GM21360 (cell line): ENCODE measurements at regions not wholly inside any gene's neighbourhood (a gene's known extent, or its start where the extent isn't known, plus 50 kb on each side); places are given as distances from the start of the nearest gene placed in this dataset.

Source experiments
- ATAC-seq: cut with Tn5 transposase; IDR thresholded peaks from one replicate; pipeline ENCODE4 v1.9.1; 2021; ENCODE audit warnings: mild to moderate bottlenecking, moderate library complexity; ENCODE audit not compliant: unreplicated experiment

- no peak for ATAC-seq
These were observed 137.3 kb upstream of the NKX1-1 start for GRCh38 chr4:1543561-1543960.

- ATAC-seq = no peak
These were observed 136.5 kb upstream of the NKX1-1 start for GRCh38 chr4:1542516-1543320.

GRCh38 chr4:1542226-1542490 lies 135.9 kb upstream of the NKX1-1 start:
- no peak for ATAC-seq

GRCh38 chr4:1541449-1542225 lies 135.4 kb upstream of the NKX1-1 start:
- no peak for ATAC-seq

- no peak for ATAC-seq
These were observed 134.5 kb upstream of the NKX1-1 start for GRCh38 chr4:1540601-1541375.

- no peak for ATAC-seq
These were observed 133.8 kb upstream of the NKX1-1 start for GRCh38 chr4:1539859-1540600.

- ATAC-seq = no peak
These were observed 132.9 kb upstream of the NKX1-1 start for GRCh38 chr4:1538941-1539772.

- ATAC-seq = no peak
These were observed 131.8 kb upstream of the NKX1-1 start for GRCh38 chr4:1538096-1538410.

- no peak for ATAC-seq
These were observed 131.3 kb upstream of the NKX1-1 start for GRCh38 chr4:1537410-1538095.

GRCh38 chr4:1536579-1537409 lies 130.6 kb upstream of the NKX1-1 start:
- ATAC-seq = no peak

- ATAC-seq = no peak
These were observed 129.8 kb upstream of the NKX1-1 start for GRCh38 chr4:1535926-1536578.

- no peak for ATAC-seq
These were observed 128.8 kb upstream of the NKX1-1 start for GRCh38 chr4:1534876-1535526.

- no peak for ATAC-seq
These were observed 128.0 kb upstream of the NKX1-1 start for GRCh38 chr4:1534095-1534872.

- no peak for ATAC-seq
These were observed 127.3 kb upstream of the NKX1-1 start for GRCh38 chr4:1533501-1534064.

- ATAC-seq = no peak
These were observed 126.5 kb upstream of the NKX1-1 start for GRCh38 chr4:1532549-1533395.
